ENCODE measurements at regions not wholly inside any gene's neighbourhood (a gene's known extent, or its start where the extent isn't known, plus 50 kb on each side); places are given as distances from the start of the nearest gene placed in this dataset.

DNA sequence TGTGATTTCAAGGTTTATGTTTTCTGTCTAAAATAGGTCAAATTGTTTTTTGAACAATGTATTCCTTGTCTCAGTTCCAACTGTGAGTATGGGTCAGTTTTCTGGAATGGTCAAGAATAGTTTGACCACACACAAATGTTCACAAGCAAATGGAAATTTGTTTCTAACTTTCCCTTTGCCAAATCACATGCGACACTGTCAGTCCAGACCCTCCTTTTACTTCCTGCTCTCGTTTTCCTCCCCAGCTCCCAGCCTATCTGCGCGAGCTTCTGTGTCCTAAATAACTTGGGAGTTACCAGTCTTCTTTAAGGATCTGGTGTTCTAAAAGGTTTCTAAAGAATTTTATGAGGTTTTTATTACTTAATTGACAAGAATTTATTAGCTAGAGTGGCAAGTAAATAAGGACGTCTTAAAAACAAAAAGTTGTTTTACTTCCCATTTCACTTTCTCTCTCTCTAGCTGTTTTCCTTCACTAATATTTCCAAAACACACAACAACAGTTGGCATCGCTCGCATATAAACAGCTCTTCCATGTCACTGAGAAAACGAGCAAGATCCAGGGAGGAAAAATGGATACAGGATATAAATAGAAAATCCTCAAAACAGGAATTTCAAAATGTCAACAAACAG, 266.1 kb upstream of the KLF6 start:
- peak; percentile 87 for ATAC-seq (ENCODE audit: poor library complexity)
- intact Hi-C loops (cut with DNase I), result no loop called here
- peak; percentile 54 for DNase-seq

DNA sequence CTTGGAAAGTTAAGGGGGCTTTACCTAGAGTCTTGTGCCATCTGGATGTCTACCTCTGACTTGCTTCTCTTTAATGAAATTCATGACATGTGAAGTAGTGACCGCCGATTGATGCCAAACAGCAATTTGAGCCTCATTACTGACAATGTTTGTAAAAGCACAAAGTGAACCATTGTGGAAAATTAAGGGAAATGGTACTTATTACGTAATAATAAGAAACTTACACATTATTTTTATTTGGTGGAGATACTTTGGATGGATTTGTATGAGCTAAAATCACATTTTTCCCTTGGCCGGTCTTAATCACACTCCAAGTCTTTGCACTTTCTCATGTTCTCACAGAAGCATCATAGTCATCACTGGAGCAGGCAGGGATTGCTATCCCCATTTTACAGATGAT, 265.1 kb upstream of the KLF6 start:
- DNase-seq, result no peak
- no peak for ATAC-seq (ENCODE audit: poor library complexity)

DNA sequence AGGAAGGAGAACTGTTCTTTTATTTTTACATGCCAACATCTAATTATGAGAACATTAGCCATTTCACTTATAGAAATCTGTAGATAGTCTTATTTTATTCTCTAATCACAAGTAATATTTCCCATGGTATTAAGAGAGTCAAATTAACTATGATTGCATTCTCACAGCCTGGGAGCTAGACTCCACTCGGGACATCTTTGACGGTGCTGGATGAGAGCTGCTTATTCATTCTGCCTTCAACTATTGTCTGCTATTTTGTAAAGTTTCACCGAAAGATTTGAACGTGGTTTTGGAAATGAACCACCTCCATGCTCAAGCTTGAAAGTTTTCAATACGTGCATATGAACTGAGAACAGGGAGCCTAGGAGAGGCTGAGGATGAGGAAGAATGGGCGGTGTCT, 264.3 kb upstream of the KLF6 start:
- no peak for DNase-seq
- intact Hi-C loops (cut with DNase I), result no loop called here
- ATAC-seq (ENCODE audit: poor library complexity), result no peak

More for the DNA sequence above, 265.1 kb upstream of the KLF6 start:
- intact Hi-C loops (cut with DNase I), result no loop called here

DNA sequence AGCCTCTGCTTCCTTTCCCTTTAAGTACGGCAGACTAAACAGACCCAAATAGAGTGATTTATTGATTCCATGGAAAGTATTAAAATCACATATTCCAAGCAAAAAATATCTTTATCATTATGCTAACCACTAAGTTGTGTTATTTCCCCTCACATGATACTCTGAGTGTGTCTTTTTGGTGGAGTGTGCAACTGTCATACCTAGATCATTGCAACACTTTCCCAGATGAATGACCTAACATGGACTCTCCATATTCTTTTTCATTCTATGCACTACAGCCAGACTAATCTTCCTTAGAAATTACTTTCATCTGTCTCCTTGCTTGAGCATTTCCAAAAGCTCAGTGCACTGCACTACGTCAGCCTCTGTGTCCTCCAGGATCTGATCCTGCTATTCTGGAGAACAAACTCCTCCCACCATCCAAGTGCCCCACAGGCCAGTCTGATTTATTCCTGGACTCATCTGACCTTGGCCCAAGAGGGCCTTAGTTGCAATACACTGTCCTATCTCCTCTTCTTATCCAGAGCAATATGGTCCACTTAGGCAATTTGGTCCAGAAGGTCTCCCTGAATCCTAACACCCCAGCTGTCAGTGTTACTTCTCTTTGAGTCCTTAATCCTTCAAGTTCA, 263.3 kb upstream of the KLF6 start:
- intact Hi-C loops (cut with DNase I), result no loop called here
- DNase-seq (no peak), ATAC-seq (ENCODE audit: poor library complexity) (peak; percentile 50)

DNA sequence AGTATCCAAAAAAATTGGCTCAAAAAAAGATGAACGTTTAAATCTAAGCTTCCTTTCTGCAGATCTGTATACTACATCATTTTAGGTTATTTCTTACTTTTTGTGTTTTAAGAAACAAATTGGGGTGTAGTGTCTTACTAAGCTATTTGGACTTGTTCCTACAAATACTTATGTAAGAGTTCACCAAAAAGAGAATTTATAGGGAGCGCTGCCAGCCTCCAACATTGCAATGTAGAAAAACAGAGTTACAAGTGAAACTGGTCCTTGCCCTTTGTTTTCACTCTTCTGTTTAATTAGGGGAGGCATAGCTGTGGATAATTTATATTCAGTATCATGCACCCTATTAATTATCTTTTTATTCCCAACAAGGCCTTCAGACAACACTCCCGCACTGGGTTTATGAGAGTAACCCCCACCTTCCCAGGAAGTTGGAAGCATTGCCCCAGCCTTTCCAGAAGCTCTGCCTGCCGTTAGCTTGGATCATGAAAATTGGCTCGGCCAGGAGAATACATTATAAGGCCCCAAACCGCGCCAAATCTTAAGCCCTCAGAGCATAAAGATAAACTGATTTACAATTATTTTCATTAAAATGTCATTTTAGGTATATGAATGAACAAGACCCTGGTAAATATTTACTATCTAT, 261.8 kb upstream of the KLF6 start:
- ATAC-seq (ENCODE audit: poor library complexity), result no peak
- no peak for DNase-seq
- intact Hi-C loops (cut with DNase I), result no loop called here

DNA sequence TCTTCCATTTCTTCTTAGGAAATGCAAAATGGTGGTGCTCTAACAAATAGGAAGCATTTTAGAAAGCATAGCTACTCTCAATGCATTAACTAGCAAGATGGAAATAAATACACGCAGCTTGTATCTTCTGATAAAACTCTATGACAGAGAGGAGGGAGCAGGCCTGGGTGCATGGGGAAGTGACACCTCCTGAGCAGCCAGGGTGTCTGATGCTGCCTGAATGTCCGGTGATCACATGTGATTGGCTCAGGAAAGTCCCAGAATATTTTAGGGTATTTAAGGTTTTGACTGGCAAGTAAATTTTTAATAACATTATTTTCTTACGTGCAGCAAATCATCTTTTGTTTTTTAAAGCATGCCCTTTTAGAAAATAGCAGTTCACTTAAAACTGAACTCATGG, 261.0 kb upstream of the KLF6 start:
- DNase-seq, result no peak
- intact Hi-C loops (cut with DNase I), result no loop called here
- ATAC-seq (ENCODE audit: poor library complexity), result no peak

DNA sequence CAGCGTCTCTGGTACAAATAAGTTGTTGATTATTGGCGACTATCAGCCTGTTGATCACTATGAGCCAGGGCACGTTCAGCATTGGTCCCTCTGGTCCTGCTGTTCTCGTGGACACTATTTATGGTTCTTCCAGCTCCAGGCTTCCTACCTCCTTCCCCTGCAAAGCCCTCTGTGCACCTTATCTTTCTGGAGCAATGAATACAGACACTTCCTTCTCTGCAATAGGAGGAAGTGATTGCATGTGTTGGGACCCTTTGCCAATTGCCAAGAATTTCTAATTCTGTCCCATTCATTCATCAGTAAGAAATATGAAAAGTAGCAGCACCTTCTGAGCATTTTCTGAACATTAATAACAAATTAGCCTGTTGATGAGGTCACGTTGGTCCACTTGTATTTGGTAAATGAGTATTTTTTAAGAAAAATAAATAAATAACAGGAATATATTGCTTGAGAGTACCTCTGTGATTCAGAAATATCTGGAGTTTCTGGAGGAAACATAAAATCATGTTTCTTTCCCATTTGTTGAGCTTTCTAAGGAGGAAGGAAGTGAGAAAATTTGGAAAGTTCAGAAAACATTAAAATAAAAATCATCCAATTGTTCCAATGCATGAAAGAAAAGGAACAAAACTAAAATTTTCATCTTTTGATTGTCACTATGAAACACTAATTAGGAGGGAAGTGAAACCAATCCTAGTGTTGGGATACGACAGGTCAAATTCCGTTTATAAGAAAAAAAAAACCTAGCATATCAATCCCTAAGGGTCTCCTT, 259.1 kb upstream of the KLF6 start:
- intact Hi-C loops (cut with DNase I), result no loop called here
- ATAC-seq (ENCODE audit: poor library complexity) (no peak), DNase-seq (no peak)

DNA sequence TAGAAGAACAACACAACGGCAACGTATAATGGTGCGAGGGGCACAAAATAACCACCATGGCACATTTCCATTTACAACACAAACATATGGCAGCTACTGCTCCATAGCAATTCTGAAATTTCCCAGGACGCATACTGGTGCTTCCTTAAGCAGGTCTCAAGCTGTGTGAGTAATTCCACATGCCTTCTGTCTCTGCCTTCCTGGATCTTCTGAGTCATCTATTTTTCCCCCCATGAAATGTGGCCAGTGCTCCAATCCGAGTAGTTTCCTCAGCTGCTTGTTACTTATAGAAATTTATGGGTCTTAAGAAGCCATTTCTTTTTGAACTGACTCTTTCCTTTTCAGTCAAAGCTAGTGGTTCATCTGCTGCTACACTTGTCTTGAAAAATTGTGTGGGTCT, 256.6 kb upstream of the KLF6 start:
- DNase-seq, result no peak
- ATAC-seq (ENCODE audit: poor library complexity), result no peak
- intact Hi-C loops (cut with DNase I), result no loop called here

DNA sequence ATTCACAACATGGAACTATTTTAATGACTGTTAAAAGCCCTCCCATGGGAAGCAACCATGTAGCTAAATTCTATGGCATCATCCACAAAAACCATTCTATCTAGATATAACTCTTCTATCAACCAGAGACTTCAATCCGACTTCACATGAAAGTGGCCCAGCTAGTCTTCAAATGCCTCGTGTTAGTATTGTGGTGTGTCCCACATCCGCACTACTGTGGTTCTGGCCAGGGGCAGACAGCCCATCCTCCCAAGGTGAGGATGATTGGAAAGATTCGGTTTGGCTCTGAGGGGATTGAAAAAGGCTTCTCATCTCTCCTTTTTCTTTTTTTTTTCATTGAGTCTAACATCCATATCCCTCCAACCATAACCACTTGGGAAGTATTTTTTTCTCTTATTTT, 253.0 kb upstream of the KLF6 start:
- intact Hi-C loops (cut with DNase I), result no loop called here
- no peak for DNase-seq
- ATAC-seq (ENCODE audit: poor library complexity), result no peak

DNA sequence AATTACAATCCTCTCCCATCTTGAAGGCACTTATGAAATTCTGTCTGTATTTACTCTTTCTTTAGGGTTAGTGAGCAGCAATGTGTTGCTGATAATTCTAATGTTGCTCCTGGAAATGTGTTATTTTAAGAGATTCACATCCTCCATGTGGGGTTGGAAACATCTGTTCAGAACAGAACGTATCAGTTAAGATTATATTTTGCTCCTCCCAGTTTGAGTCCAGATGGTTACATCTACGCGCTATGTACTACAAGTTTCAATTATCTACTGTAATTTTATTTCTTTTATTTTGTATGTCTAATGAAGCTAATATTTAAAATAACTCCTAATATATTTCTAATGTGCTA, 250.6 kb upstream of the KLF6 start:
- intact Hi-C loops (cut with DNase I), result no loop called here
- no peak for ATAC-seq (ENCODE audit: poor library complexity)
- no peak for DNase-seq

DNA sequence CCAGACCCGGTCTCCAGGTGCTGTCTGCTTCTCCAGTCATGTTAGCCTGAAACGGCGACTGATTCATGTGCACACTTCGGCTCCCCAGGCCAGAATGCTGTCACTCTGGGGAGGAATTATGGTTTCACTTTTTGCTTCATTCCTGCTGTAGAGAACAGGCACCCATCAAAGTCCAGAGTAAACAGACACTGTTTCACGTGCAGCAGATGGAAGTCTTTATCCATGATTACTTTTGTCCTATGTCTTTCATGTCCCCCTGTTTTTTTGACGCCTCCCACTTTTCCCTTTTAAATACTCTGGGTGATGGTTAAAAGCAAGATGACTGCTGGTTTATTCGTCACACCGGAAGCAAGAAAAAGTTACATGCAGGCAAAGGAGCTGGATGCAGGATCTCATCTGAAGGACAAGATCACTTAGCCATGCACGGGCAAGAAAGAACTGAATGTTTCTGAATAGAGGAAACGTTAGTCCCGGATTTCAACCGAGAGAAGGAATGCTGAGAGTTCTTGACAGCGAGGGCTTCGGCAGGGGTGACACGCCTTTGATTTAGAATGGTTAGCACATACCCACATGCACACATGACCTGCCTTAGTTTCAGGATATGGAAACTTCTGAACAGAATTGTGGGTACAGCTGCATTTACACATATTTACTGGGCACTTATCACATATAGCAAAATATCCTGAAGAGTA, 250.0 kb upstream of the KLF6 start:
- intact Hi-C loops (cut with DNase I), result no loop called here
- ATAC-seq (ENCODE audit: poor library complexity), result peak; percentile 70
- DNase-seq, result no peak

DNA sequence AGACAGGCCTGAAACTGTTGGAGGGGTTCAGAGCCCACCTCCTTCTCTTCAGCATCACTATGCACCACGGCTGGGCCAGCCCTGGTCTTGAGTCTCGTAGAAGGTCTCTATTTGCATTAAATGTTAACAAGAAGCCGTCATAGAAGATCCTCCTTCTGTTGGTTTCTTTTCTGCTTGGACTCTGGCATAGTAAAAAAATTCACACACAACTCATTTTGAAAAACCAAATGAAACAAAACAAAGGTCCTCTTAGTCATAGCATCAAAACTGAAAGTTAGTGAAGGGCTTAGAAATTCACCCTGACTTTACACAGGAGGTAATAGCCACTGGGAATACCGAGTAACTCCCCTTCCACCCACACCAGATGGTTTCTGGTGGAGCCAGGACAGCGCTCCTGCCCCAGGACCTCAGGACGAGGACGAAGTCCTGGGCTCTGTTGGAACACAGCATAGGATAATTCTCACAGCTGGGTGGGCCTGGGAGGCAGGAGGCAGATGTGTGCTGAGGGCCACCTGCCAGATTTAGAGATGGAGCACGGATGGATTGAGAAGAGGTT, 248.4 kb upstream of the KLF6 start:
- ATAC-seq (ENCODE audit: poor library complexity) (no peak), DNase-seq (no peak)
- intact Hi-C loops (cut with DNase I), result no loop called here

DNA sequence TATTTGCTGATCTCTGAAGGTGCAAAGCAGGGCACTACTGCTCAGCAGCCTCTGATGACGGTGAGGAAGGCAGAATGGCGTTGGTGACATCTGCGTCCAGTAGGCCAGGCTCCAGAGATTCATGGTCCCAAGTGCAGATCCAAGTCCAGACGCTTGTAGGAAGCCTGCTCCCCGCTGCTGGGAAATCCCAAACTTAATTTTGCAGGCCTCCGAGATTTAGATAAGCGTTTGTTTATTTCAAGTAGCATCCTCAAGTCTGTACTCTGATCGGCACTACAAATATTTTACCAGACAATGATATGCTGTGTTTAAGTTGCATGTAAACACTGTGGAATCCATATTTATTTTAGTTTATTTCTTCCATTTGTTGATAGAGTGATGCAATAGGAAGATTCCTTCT, 244.9 kb upstream of the KLF6 start:
- intact Hi-C loops (cut with DNase I), result no loop called here
- ATAC-seq (ENCODE audit: poor library complexity) (no peak), DNase-seq (no peak)

DNA sequence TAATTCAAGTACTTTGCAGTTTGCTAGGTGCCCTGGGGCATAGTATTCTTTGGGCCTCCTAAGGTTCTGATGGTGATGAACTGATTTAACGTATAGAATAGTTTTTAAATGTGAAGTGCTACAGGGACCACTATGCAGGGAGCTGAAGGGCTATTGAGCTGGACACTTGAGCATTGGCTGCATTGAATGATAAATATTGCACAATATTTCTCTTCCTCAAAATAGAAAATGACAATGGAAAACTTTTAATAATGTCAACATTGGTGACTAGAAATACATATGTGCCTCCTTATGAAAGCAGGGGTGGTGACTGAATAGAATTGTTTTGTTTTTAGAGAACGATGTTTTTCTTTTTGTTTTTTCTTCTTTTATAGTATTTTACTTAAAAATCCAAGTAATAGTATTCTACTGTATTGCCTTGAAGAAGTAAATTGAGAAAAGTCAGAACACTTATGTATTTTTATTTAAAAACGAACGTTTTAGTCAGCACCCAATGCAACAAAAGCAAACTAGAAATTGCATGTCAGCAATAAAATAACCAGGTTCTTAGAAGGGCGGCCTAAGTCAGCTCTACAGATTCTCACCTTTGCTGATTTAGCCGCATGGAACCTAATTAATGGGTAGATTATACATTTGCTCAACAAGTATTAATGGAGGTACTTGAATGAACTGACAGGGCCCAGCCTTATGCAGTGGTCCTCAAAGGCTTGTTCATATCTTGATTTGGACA, 244.0 kb upstream of the KLF6 start:
- DNase-seq (no peak), ATAC-seq (ENCODE audit: poor library complexity) (no peak)
- intact Hi-C loops (cut with DNase I), result no loop called here

DNA sequence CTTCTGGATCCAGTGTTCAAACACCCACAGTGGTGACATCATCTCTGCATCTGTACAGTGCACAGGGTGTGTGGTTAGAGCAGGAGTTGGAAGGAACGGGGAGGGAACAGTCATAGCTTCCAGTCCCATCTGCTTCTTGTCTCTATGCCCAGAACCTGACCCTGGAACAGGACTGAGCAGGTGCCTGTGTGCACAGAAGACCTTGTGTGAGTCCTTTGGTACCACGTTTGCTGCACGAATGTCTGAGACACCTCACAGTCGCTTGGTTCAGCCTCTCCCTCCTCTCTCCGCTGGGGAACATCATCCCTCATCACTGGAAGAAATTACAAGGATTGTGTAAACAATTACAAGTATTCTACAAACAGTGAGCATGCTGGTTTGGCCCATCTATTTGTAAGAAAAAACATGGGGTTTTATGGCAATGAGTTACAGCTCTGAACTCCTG, 243.0 kb upstream of the KLF6 start:
- ATAC-seq (ENCODE audit: poor library complexity) (no peak), DNase-seq (no peak)
- intact Hi-C loops (cut with DNase I), result no loop called here

DNA sequence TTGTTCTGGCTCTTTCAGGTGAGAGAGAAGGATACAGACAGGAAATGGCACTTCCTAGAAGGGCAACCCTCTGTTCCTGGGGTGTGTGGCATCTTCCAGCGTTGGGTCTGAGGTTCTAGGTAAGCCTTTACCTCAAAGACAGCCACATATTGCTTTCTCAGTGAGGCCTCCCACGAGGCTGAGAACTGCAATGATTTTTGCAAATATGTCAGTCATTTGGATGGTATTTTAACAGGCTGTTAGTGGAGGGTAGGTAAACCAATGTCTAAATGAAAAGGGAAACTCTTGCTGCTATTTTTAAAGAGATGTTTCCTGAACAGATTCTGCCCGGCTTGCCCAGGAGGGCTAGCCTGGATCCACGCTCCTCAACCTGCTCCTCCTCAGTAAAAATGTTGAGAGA, 240.3 kb upstream of the KLF6 start:
- intact Hi-C loops (cut with DNase I), result no loop called here
- ATAC-seq (ENCODE audit: poor library complexity), result no peak
- no peak for DNase-seq

DNA sequence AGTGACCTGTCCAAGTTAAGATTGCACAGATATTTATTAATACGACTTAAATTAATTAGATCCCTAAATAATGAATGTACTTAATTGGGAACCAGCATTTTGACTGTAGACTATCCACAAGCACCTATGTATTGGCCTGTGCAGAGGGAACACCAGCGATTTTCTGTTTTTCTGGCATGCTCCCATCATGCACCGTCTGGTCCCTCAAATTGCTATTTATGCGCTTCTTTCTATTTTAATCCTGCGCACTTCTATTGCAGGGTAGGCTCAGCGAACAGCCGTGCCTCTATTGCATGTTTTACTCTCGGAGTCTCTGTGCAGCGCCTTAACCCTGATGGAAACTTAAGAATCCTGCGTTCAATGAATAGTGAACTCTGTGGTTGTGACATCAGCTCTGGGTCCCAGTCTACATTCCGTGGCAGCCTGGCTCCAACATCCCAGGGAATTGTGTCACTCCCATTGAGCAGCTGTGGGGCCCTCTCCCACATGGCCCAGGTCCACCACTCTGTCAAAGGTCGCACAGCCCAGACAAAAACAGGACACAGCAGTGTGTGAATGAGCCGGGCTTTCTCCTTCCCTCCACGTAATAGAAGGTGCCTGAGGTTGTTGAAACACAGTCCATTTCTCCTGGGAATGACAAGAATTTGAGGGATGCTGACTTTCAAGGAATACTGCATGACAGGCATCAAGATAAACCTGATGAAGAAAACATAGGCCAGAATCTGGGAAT, 239.7 kb upstream of the KLF6 start:
- intact Hi-C loops (cut with DNase I), result no loop called here
- no peak for DNase-seq
- ATAC-seq (ENCODE audit: poor library complexity), result no peak

DNA sequence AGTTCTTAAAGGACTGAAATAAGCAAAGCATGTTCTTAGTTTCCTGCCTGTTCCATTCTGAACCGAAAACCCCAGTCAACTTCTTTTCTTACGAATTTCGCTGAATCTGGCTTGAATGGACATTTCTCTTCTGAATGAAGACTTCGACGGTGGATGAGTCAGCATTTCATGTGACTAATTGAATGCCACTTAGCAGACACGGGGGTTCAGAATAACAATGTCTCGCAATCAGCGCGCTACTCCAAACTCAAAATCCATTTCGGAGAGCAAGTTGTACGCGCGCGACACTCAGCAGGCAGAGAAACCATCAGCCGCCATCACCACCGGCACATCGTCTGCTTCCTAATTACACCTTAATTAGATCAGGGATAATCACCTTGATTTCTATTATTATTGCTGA, 239.0 kb upstream of the KLF6 start:
- ATAC-seq (ENCODE audit: poor library complexity), result no peak
- no peak for DNase-seq
- intact Hi-C loops (cut with DNase I), result no loop called here
